NCI-H2029 treated with DMSO at 0.1 percent for 48 hours (cell line): ENCODE measurements at regions not wholly inside any gene's neighbourhood (a gene's known extent, or its start where the extent isn't known, plus 50 kb on each side); places are given as distances from the start of the nearest gene placed in this dataset.
"Not testable (repeated sequence)": the region's sequence is repeated elsewhere in the genome, so short reads cannot be mapped to it uniquely, and the experiment has no call there.

Experiments
- DNase-seq: peaks from one replicate; lab custom pipeline; 2025; lab: John Stamatoyannopoulos, UW

DNA sequence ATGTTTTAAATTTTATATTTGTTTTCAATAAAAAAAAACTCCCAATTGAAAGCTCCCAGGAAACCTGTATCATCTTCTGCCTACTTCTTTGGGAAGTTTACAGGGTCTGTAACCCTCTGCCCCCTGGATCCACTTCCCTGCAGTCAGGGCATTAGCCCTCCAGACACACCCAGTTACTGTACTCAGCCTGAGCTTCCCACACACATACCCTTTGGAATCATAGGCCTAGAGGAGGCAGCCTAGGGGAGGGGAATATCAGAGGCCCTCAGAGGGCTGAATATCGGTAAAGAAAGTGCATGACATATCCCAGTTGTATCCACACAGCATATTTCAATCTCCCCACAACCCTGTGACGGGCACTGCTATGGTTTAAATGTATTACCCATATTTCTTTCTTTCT is 56.2 kb upstream of the TFPI start:
- not testable (repeated sequence) for DNase-seq

DNA sequence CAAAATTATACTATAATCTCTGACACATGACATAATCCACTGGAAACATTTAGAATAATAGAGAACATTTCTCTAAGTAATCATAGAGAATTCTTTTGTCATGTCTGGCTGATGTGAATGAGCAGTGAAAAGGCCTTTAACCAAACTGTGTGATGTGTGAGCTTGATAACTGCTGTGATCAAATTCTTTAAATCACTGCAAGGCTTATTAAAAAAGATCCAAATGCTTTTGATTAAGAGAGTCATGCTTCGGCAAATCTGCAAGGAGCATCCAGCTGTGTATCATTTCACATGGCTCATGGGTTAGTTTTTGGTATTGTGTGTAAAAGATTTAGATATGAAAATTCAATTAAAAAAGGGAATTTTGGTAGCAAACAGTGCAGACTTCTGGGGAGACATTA is 58.6 kb upstream of the TFPI start:
- DNase-seq = no peak

DNA sequence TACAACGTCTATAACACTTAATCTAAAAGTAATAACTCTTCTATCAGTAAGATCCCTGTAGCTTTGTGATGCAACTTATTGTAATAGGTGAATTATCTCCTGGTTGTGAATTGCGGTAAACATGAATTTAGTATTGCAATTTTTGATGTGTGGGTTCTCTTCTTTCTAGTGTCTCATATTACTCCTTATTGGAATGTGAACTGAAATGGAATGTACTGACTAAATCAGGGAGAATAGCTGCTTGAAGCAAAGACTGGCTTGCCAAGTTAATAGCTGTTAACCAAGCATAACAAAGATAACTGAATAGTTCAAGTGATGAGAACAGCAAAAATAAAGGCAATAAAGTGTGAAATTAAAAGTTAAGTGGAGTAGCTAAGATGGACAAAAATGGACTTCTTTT is 60.5 kb upstream of the TFPI start:
- no peak for DNase-seq

DNA sequence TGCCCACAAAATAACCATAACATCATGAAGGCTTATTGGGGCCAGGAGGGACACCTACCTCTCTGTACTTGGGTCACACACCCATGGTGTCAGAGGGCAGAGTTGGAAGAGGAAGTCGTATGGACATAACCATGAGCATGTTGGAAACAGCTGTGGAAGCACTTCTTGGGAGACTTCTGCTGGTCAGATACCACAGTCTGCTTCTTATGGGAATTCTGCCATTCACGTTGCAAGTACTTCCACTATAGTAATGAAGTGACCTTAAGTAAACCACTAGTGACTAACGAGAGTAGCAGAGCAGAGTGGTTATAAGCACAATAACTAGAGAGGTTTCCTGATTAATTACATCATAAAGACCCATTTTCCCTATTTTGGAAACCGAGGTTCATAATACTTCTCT is 61.1 kb upstream of the TFPI start:
- DNase-seq = no peak

DNA sequence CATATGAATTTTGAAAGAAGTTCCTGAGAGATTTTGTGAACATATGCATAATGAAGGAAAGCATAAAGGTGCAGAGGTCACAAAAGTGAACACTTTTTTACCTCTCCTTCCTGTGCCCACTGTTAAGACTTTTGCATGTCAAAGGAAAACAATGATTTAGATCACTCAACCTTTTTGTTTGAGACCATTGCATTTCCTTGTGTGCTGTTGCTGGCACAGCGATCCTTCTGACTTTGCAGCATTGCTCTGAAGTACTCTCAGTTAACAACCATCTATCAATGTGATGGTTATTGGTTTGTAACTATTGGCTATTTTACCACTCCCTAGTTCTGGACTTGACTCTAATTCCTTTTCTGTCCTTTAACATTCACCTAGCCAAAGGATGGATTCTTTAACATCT is 61.7 kb upstream of the TFPI start:
- DNase-seq = no peak

DNA sequence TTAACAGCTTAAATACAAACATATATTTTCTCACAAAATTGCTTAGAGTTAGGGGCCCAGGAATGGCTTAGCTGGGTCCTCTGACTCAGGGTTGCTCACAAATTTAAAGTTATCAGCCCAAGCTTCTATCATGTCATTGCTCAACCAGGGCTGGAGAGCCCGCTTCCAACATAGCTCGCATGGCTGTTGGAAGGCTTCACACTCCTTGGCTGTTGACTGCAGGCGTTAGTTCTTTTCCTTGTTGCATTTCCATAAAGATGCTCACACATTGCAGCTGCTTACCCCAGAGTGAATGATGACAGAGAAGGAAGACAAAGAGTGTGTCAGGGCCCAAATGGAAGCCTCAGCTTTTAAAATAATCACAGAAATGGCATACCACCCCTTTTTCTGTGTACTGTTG is 62.9 kb upstream of the TFPI start:
- no peak for DNase-seq

DNA sequence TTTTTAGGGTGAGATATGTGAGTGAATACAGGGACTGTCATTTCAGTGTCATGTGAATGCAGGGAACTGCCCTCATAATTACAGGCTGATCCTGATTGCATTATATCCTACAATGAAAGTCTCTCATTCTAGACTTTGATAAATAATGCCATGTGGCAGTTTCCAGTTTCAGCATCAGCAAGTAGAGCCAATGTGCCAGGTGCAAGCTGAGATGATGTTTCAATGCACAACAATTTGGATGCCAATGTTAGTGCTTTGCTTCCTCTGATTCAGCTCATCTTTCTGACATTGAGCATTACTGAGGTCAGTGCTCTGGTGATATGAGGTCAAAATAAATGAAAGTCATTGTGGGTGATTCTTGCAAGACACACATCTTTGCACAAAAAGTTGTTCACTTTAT is 63.7 kb upstream of the TFPI start:
- no peak for DNase-seq

DNA sequence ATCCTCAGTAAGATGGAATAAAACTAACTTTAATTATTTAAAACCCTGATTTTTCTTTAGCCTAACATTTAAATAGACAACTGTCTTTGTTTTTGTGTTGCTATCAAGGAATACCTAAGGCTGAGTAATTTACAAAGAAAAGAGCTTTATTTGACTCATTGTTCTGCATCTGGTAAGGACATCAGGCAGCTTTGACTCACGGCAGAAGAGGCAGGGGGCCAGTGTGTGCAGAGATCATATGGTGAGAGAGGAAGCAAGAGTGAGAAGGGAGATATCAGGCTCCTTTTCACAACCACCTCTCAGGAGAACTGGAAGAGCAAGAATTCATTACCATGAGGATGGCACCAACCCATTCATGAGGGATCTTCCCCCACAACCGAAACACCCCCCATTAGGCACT is 64.6 kb upstream of the TFPI start:
- DNase-seq = no peak

DNA sequence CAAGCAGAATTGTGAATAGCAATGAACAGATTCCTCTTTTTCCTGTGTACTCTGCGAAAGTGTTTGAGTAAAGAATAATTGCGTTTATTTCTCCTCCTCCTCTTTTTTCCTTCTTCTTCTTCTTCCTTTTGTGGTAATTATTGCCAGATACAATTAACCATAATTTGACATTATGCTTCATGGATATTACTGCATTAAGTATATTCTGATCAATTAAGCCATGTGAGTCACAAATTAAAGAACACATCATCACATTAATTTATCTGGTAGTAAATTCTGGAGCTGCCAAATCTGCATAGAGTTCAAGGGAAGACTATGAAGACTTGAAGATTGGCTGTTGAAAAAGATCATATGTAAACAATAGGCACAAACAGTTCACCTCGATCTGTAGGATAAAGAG is 72.9 kb upstream of the TFPI start:
- no peak for DNase-seq

DNA sequence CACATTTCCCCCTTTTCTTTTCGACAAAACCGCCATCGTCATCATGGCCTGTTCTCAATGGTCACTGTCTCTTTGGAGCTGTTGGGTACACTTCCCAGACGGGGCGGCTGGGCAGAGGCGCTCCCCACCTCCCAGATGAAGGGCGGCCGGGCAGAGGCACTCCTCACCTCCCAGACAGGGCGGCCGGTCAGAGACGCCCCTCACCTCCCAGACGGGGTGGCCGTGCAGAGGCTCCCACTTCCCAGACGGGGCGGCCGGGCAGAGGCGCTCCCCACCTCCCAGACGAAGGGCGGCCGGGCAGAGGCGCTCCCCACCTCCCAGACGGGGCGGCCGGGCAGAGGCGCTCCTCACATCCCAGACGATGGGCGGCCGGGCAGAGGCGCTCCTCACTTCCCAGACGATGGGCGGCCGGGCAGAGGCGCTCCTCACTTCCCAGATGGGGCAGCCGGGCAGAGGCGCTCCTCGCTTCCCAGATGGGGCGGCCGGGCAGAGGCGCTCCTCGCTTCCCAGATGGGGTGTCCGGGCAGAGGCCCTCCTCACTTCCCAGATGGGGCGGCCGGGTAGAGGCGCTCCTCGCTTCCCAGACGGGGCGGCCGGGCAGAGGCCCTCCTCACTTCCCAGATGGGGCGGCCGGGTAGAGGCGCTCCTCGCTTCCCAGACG is 82.6 kb upstream of the TFPI start:
- not testable (repeated sequence) for DNase-seq

DNA sequence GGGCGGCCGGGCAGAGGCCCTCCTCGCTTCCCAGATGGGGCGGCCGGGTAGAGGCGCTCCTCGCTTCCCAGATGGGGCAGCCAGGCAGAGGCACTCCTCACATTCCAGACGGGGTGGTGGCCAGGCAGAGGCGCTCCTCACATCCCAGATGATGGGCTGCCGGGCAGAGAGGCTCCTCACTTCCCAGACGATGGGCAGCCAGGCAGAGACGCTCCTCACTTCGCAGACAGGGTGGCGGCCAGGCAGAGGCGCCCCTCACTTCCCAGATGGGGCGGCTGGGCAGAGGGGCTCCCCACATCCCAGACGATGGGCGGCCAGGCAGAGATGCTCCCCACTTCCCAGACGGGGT is 83.1 kb upstream of the TFPI start:
- not testable (repeated sequence) for DNase-seq

DNA sequence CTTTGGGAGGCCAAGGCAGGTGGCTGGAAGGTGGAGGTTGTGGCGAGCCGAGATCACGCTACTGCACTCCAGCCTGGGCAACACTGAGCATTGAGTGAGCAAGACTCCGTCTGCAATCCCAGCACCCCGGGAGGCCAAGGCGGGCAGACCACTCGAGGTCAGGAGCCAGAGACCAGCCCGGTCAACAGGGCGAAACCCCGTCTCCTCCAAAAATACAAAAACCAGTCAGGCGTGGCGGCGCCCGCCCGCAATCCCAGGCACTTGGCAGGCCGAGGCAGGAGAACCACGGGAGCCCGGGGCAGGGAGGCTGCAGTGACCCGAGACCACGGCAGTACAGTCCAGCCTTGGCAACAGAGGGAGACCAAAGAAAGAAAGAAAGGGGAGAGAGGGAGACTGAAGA is 83.5 kb upstream of the TFPI start:
- not testable (repeated sequence) for DNase-seq

DNA sequence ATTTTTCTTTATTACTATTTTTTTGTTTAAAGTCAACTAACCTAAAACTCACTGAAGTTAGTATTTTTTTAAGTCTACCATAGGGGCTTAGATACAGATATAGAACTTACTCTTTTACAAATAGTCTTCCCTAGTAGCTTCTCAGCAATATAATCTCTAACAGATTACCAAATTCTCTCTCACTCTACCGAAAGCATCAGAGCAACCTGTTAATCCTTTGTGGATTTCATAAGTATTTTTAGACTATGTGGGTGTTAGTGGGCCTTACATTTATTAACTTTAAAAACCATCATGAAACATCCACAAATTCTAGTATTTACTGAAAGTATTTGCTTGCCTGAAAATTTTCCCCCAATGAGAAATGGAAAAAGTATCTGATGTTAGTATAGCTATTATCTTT is 84.6 kb upstream of the TFPI start:
- DNase-seq = no peak

DNA sequence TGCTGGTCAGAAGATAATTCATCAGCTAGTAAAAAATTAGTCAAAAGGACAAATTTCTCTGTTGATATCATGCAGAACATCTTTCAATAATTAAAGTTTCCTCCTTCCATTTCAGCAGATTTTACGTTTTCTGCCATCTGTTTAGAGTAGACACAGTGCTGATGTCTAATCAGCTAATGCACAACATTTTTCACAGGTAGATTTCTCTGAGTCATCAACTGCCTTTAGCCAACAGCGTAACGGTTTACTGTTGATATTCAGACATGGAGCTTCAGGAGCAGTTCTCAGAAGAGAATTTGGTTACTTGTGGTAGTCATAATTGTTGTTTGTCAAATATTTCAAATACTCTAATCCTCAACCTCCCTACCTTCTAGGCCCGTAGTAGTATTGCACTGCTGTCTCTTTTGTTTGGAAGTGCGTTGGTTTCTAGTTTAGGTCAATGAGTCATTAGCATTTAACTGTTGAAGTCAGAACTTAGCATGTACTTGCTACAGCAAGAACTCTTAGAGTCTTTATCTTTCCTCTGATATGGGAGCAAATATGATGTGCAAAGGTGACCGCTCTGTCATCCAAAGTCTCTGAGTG is 86.8 kb upstream of the TFPI start:
- no peak for DNase-seq

DNA sequence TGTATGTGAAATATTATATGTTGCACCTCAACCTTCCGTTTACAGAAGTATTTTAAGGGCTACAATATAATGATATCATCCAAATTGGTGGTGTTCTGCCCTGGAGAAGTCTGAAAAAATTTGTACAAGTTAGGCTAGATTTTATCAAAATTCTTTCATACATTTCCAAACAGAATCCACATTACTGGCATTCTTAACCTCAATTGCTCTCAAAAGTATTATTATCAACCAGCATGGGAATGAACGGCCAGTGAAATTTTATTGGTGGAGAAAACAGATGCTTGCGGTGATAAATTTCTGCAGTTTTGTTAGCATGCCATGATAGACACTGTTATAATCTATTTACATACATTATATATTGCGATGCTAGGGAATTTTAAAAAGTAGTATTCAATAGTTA is 88.3 kb upstream of the TFPI start:
- DNase-seq = no peak

DNA sequence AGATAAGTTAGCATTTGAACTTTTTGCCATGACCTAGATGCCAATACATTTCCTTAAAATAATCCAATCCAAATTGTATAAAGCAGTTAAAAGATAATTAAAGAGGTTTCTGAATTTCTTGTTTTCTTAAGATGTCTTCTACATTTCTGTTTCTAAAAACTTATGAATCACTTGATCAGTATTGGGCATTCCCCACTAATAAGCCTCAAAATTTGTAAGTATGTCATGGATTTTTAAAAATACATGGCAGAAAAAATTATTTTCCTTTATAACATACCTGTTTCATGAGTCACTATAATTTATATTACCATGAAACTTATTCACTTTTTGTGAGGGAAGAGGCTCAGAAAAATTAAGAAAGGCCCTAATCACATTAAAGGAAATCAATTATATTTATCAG is 90.3 kb upstream of the TFPI start:
- DNase-seq = no peak

DNA sequence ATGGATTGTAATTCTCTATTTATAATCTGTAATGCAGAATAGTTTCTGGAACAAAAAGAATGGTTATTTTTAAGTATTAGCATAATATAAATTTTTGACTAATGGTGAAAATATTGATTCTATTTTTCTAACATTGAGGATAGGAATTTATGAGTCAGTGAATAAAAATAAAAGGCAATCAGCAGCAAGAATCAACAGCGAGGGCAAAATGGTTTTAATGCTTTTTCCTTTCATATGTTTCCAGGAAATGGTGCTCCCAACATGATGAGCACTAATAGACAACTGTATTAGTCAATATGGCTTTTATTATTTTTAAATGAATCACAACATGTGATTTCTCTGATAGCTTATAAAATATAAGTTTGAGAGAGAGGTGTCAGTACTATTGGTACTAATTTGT is 90.7 kb upstream of the TFPI start:
- no peak for DNase-seq

DNA sequence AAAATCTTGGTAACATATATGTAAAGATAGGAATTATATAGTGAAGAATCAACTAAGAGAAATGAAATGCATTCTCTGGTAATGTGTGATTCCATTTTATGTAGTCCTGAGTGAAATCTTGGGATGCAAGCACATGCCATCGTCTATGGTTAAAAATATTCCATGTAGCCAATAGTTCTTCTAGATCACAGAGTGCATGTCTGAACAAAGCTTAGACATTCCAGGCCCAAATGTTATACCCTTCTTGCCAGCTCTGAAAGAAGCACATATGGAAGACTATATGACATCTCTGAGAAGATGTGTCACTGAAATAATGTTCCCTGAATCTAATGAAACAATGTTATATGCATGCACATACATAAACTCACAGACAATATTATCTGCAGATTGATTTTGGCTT is 92.3 kb upstream of the TFPI start:
- DNase-seq = no peak

DNA sequence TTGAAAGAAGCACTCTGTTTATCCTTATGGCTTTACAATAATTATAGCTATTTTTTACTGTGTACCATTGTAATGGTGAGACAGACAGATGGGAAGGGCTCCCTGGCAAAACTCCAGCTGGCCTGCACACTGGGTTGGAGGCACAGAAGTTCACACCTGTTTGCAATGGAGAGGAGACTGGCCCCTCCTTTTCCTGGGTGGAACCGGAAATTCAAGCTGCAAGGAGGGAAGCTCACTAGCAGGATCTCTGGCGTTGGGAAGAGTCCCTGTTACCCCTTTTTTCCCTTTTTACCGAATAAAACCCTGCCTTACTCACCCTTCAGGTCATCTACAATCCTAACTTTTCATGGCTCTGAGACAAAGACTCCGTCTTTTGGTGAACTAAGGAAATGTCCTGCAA is 100.3 kb upstream of the TFPI start:
- peak; percentile 41 for DNase-seq

DNA sequence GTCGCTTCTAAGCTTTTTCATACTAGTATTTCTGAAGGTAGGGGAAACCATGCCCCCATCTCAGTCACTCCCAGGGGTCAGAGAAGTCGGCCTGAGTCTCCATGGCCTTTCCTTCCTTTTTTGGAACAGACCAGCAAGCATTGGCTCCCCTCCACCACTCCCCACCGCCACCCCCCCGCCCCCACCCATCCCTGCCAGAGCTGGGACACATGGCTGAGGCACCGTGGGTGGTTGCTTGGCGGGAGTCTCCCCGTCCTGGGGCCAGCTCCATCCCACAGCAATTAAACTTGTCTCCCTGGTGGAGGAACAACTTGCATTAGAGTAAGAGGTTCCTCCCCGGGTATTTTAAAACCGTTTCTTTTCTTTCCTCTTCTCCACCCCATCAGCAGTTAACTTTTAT is 100.8 kb upstream of the TFPI start:
- DNase-seq = no peak

DNA sequence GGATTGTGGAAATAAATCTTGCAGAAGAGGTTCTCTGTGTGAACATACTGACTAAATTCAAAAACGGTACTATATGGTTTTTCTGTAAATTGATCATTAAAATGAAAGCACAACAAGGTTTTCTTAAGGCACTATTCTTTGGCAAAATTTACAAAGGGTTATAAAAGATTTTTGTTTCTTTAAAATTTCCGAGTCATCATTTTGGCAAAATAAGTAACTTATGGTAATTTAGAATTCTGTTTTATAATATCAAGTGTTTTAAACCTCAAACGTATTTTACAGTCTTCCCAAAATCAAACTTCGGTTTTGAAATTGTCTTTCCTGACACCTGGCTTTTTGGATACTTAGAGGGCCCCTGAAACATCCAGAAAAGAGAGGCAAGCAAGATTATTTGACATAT is 101.9 kb upstream of the TFPI start:
- no peak for DNase-seq

DNA sequence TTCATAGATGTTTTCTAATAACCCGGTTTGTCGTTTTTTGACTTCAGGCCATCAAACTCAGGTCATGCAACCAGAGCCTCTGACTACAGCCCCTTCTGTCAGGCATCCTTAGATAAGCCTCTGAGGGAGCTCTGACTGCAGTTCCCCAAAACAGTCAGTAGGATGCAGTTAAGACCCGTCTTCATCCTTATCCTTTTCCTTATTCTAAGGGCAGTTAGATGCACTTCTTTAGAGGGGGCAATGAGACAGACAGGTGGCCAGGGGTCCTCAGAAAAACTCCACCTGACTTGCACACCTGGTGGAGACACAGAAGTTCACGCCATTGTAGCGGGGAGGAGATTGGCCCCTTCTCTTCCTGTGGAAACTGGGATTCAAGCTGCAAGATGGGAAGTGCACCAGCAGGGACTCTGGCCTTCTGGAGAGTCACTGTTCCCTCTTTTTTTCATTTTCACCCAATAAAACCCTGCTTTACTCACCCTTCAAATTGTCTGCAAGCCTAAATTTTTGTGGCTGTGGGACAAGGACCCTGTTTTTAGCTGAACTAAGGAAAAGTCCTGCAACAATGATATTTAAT is 104.8 kb upstream of the TFPI start:
- no peak for DNase-seq

DNA sequence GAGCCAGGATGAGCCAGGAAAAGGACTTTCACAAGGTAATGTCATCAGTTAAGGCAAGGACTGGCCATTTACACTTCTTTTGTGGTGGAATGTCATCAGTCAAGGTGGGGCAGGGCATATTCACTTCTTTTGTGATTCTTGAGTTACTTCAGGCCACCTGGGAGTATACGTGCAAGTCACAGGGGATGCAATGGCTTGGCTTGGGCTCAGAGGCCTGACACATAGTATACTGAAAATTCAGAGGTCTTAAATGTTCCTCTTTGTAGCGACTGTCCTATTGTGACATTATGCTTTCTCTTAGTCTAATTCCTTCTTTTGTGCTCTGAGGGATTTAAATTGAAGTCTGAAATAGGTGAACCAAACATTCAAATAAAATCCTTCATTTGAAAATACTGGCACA is 121.8 kb upstream of the TFPI start:
- DNase-seq = not testable (repeated sequence)

DNA sequence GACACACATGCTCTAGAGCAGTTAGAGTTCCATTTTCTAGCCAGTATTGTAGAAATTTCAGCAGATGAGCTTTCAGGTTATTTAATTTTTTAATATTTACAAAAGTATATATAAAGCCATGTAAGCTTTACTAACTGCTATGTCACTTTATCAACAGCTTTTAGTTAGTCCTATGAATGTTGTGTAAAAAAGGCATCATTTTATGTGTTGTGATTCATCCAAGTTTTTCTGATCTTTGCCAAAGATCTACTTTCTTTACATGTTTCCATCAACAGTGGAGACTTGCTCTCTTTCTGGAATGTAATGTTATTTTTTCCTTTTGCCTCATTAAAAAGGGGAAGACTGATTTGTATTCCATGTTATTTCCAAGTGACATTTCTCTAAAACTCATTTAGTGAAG is 125.2 kb upstream of the TFPI start:
- DNase-seq = no peak
